Fibroblast of peridontal ligament (primary cell): ENCODE measurements at regions not wholly inside any gene's neighbourhood (a gene's known extent, or its start where the extent isn't known, plus 50 kb on each side); places are given as distances from the start of the nearest gene placed in this dataset.

ENCODE experiments used
- DNase-seq: peaks from one replicate; pipeline ENCODE4 v3.0.0-alpha.2; 2010; ENCODE audit errors: extremely low read depth

DNA sequence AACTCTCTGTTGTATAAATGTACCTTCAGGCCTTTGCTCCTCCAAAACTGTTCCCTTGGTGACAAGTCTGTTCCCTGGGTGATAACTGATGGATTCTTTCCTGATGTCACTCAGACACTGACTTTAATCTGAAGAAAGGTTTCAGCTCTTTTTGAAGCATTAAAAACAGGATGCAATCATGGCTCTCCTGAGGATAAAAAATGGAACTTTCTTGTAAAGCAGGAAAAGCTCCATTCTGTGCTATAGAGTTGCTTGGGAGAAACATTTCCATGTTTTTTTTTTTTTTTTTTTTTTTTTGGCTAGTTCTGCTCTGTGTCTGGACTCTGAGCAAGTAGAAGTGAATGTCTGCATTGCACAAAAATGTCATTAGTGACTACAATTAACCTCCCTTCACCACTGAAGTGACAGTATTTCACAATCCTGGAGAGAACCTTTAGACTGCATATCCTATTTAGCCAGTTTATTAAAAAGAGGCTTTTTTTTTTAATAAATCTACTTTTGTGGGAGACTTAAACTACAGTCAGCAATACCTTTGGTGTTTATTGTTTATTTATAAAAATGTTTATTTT lies 101.7 kb upstream of the PRMT6 start:
- no peak for DNase-seq

- DNase-seq: peak; percentile 90
Observed at GRCh38 chr1:106956721-106957120, 99.8 kb upstream of the PRMT6 start.

GRCh38 chr1:106957795-106958194 lies 98.7 kb upstream of the PRMT6 start:
- DNase-seq: no peak

- no peak for DNase-seq
Observed at GRCh38 chr1:106960412-106960811, 96.1 kb upstream of the PRMT6 start.

GRCh38 chr1:106961646-106962045 lies 94.8 kb upstream of the PRMT6 start:
- DNase-seq: no peak

GRCh38 chr1:106962591-106962990 lies 93.9 kb upstream of the PRMT6 start:
- DNase-seq: peak; percentile 76

GRCh38 chr1:106964495-106964894 lies 92.0 kb upstream of the PRMT6 start:
- DNase-seq: no peak

DNA sequence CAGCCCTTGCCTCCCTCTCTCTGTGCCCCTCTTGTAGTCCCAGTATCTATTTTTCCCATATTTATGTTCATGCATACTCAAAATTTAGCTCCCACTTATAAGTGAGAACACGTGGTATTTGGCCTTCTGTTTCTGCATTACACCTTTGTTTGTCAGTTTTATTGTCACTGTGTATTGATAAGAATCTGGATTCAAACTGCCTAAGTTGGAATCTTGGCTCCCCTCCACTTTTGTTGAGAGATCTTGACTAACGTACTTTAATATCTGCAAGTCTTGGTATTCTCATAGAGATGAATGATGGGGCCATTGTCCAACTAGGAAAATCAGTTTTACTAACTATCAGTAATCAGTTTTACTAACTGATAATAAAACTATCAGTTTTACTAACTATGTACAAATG lies 87.8 kb upstream of the PRMT6 start:
- no peak for DNase-seq

GRCh38 chr1:106969731-106970130 lies 86.7 kb upstream of the PRMT6 start:
- DNase-seq: no peak

GRCh38 chr1:106972074-106972473 lies 84.4 kb upstream of the PRMT6 start:
- no peak for DNase-seq

- DNase-seq: no peak
Observed at GRCh38 chr1:106975944-106976343, 80.5 kb upstream of the PRMT6 start.

DNA sequence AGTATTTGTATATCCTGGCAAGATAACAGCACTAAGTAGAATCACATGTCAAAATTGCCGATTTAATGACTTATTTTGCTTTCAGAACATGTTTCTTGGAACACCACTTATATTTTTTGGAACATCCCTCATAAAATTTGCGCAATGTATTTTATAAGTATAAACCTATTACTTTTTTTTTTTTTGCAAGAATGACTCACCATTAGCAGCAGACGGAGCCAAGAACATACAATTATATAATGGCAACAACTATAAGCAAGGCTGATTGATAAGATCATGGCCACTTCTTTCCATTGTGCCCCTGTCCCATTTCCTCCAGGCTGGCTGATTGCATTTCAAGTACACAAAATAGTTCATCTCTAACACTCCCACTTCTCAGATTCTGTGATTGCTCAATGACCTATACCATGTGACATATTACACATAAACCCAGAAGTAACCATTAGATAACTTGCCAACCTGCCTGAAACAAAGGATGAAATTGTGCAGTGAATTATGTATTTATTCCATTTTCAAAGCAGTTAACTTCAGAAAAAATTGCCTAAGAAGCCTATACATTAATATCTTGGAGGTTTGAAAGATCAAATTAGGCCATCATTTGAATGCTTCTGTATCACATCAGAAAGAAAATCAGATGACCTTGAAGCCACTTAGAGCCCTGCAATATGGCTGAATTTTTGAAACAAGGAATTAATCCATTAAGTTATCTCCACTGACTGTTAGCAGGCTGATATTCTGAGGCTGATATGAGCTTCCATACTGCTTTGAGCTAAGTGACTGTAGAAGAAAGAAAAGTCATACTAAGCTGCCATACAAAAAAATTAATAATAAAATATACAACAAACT lies 77.8 kb upstream of the PRMT6 start:
- peak; percentile 85 for DNase-seq

DNA sequence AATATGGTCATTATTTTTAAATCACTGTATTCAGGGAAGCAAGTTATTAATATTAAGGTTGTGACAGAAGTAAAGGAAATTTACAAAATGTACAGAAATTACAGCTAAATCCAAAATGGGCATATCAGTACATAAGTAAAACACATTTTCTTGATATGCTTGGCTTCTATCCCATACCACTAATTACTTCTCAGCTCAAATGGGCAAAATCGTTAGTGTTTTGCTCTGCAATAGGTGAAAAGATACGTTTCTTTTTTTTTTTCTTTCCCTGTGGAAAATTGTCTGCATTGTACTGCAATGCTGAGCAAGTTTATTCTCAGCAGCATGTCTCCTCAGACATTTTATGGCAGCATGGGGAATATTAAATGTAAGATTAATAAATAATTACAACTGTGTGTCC lies 77.1 kb upstream of the PRMT6 start:
- DNase-seq: no peak

DNA sequence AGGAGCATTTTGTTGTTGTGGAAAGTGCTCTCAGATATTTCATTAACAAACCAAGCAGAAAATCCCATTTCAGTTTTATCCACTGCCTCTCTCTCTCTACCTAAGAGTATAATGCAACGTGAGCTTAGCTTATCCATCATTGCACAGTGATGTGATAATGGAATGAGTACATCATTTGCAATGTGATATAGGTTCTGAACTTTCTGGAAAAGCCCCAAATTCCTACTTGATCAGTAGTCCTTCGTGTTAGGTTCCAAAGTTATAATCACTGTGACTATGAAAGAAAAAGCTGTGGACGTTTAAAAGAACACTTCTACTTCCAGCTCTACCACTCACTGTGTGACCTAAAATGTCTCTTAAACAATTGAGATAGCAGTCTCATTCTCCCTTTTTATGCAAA lies 76.4 kb upstream of the PRMT6 start:
- no peak for DNase-seq

DNA sequence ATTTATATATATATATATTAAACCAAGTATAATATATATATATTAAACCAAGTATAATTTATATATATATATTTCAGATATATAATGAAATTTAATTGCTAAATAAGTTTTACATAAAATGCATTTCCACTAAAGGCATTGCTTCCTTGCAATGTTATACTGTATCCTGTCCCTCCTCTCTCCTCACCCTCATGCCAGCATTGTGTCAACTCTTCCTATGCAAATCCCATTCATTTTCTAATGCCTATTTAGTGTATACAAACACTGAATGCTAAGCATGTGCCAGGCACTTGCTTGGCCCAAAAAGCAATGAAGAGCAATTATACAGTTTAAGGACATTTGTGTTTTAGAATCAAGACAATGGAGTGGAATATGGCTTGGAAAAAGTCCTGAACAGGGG lies 71.7 kb upstream of the PRMT6 start:
- DNase-seq: no peak

- no peak for DNase-seq
Observed at GRCh38 chr1:106986603-106987002, 69.9 kb upstream of the PRMT6 start.

- no peak for DNase-seq
Observed at GRCh38 chr1:106995970-106996369, 60.5 kb upstream of the PRMT6 start.

DNA sequence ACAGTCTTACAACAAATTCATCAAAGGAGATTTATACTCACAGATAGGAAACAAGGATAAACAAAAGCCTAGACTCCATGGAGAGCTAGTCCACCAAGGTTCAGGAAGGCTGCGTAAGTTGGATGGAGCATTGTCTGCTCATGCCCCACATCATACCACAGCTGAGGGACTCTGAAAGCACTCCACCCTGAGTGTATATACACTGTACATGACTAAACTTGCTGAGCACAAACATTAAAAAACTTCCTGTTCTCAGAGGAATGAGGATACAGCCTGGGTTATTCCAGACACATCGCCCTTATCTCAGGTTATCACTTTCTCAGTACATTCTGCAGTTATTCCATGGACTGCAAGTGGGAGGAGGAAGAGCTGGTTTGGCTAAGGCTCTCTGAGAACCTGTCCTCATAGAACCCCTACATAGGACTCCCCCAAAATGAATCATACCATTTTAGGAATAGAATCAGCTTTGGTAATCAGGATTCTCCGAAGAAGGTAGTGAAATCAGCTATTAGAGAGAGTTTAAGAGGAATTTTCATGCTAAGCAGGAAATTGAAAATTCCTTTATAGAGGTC lies 58.0 kb upstream of the PRMT6 start:
- no peak for DNase-seq

- peak; percentile 90 for DNase-seq
Observed at GRCh38 chr1:107000902-107001301, 55.6 kb upstream of the PRMT6 start.

DNA sequence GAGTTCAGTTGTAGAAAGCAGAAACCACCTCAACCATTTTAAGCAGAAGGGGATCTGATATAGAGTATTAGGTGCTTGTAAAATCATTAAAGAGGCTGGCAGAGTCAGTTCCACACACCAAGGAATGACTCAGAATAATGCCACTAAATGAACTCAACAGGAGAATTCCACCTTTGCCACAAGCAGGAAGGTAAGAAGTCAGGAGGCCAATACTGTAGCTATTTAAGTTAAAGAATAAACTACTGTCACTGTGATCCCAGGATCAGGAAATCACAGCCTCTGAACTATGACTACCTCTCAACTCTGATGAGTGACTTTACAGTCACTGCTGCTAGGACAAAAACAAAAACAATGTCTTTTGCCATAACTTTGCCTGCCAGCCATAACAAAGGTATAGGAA lies 52.5 kb upstream of the PRMT6 start:
- no peak for DNase-seq

DNA sequence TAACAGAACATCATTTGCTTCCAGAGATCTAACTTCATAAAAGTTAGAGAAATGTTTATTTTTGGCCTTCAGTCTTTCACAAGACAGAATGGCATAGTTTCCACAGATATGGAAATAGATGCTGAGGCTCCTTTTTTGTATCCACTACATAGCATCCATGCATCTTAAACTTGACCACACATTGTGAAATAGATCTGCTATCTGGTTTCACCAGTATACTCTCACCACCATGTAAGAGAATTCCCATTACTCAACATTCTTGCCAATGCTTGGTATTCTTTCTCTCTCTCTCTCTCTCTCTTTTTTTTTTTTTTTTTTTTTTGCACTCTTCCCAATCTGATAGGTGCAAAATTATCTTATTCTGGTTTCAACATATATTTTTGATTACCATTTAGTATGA lies 52.1 kb upstream of the PRMT6 start:
- DNase-seq: peak; percentile 88
